Thyroid gland (tissue), 4 donors: ENCODE measurements at regions not wholly inside any gene's neighbourhood (a gene's known extent, or its start where the extent isn't known, plus 50 kb on each side); places are given as distances from the start of the nearest gene placed in this dataset.

Experiments used
- POLR2A ChIP-seq, 2 donors: fragments of 450-650 bp; IDR thresholded peaks; one replicate each; pipeline ENCODE4 v1.6.1; 2017; ENCODE audit warnings: antibody characterized with exemption in 2 of 2, mild to moderate bottlenecking in 2 of 2, moderate library complexity in 1 of 2
- TF ChIP-seq, protein P1 (sequence below), 6 experiments: fragments of 200-600 bp in 3 of 6; fragments of 450-650 bp in 3 of 6; sonication (generic) in 3 of 6; IDR thresholded peaks; one replicate each; pipeline ENCODE4 v1.5.1; 2016 to 2019; ENCODE audit warnings: antibody characterized with exemption in 6 of 6, mild to moderate bottlenecking in 2 of 6, inconsistent platforms in 1 of 6, moderate library complexity in 1 of 6

DNA sequence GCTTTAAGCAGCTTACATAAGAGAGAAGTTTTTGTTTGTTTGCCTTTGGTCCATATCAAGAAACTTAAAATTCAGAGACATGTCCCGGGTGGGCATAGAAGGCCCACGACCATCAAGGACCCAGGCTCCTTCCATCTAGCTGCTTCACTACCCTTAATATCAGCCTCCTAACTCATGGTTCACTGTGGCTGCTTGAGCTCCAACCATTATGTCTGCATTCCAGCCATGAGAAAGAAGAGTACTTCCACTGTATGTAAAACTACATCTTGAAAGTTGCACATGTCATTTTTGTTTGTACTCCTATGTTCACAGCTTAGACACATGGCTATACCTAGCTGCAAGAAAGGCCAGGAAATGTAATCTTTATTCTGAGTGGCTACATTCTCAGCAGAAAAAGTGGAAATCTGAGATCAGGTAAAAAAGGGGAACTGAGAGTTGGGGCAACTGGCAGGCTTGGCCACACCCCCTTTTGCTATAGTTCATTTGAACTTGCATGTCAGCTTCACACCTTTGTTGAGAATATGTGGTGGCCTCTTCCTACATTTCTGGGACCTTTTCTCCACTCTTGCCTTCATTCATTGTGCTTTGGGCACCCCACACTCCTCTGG is 81.3 kb upstream of the TP53I11 start:
- TF ChIP-seq, protein P1, sequence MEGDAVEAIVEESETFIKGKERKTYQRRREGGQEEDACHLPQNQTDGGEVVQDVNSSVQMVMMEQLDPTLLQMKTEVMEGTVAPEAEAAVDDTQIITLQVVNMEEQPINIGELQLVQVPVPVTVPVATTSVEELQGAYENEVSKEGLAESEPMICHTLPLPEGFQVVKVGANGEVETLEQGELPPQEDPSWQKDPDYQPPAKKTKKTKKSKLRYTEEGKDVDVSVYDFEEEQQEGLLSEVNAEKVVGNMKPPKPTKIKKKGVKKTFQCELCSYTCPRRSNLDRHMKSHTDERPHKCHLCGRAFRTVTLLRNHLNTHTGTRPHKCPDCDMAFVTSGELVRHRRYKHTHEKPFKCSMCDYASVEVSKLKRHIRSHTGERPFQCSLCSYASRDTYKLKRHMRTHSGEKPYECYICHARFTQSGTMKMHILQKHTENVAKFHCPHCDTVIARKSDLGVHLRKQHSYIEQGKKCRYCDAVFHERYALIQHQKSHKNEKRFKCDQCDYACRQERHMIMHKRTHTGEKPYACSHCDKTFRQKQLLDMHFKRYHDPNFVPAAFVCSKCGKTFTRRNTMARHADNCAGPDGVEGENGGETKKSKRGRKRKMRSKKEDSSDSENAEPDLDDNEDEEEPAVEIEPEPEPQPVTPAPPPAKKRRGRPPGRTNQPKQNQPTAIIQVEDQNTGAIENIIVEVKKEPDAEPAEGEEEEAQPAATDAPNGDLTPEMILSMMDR (IDR thresholded peaks at IDR 0.05) = no peak
- no peak for TF ChIP-seq POLR2A (IDR thresholded peaks at IDR 0.05)
